ENCODE measurements at regions not wholly inside any gene's neighbourhood (a gene's known extent, or its start where the extent isn't known, plus 50 kb on each side); places are given as distances from the start of the nearest gene placed in this dataset.

DNA sequence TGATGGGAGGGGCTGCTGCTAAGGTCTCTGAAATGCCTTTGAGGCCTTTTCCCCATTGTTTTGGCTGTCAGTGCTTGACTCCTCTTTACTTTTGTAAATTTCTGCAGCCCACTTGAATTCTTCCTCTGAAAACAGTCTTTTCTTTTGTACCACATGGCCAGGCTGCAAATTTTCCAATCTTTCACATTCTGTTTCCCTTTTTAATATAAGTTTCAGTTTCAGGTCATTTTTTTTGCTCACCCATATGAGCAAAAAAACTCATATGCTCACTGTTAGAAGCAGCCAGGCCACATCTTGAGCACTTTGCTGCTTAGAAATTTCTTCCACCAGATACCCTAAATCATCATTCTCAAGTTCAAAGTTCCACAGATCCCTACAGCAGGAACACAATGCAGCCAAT lies 234.6 kb upstream of the ADRA1B start:
- TF ChIP-seq, protein P1, sequence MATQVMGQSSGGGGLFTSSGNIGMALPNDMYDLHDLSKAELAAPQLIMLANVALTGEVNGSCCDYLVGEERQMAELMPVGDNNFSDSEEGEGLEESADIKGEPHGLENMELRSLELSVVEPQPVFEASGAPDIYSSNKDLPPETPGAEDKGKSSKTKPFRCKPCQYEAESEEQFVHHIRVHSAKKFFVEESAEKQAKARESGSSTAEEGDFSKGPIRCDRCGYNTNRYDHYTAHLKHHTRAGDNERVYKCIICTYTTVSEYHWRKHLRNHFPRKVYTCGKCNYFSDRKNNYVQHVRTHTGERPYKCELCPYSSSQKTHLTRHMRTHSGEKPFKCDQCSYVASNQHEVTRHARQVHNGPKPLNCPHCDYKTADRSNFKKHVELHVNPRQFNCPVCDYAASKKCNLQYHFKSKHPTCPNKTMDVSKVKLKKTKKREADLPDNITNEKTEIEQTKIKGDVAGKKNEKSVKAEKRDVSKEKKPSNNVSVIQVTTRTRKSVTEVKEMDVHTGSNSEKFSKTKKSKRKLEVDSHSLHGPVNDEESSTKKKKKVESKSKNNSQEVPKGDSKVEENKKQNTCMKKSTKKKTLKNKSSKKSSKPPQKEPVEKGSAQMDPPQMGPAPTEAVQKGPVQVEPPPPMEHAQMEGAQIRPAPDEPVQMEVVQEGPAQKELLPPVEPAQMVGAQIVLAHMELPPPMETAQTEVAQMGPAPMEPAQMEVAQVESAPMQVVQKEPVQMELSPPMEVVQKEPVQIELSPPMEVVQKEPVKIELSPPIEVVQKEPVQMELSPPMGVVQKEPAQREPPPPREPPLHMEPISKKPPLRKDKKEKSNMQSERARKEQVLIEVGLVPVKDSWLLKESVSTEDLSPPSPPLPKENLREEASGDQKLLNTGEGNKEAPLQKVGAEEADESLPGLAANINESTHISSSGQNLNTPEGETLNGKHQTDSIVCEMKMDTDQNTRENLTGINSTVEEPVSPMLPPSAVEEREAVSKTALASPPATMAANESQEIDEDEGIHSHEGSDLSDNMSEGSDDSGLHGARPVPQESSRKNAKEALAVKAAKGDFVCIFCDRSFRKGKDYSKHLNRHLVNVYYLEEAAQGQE (IDR thresholded peaks at IDR 0.05; ENCODE audit: insufficient read depth in 1 of 2, low read depth in 2 of 2, low read length in 2 of 2), result no peak
- TF ChIP-seq SIN3A (IDR thresholded peaks at IDR 0.05; ENCODE audit: borderline replicate concordance, insufficient read depth, low read length) (no peak), POLR2AphosphoS5 (IDR thresholded peaks at IDR 0.05; ENCODE audit: low read depth, low read length) (no peak), FOXP2 (optimal IDR thresholded peaks at IDR 0.05; ENCODE audit: borderline replicate concordance, extremely low read depth, extremely low read length, insufficient read depth) (no peak), TAF1 (IDR thresholded peaks at IDR 0.05; ENCODE audit: borderline replicate concordance, insufficient read depth, low read length) (no peak)

DNA sequence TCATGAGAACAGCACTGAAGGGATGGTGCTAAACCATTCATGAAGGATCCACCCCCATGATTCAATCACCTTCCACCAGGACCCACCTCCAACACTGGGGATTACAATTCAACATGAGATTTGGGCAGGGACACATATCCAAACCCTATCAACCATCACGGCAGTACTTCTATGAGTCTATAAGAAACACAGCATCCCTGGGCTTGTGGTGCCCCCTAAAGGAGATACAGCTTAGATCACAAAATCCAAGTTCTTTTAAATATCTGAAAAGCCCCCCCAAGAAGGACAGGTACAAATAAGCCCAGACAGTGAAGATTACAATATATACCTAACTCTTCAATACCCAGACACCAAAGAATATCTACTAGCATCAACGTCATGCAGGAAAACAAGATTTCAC lies 233.7 kb upstream of the ADRA1B start:
- TF ChIP-seq SIN3A (IDR thresholded peaks at IDR 0.05; ENCODE audit: borderline replicate concordance, insufficient read depth, low read length) (no peak), POLR2AphosphoS5 (IDR thresholded peaks at IDR 0.05; ENCODE audit: low read depth, low read length) (no peak), TAF1 (IDR thresholded peaks at IDR 0.05; ENCODE audit: borderline replicate concordance, insufficient read depth, low read length) (no peak), FOXP2 (optimal IDR thresholded peaks at IDR 0.05; ENCODE audit: borderline replicate concordance, extremely low read depth, extremely low read length, insufficient read depth) (no peak)
- TF ChIP-seq, protein P1 (IDR thresholded peaks at IDR 0.05; ENCODE audit: insufficient read depth in 1 of 2, low read depth in 2 of 2, low read length in 2 of 2), result no peak

DNA sequence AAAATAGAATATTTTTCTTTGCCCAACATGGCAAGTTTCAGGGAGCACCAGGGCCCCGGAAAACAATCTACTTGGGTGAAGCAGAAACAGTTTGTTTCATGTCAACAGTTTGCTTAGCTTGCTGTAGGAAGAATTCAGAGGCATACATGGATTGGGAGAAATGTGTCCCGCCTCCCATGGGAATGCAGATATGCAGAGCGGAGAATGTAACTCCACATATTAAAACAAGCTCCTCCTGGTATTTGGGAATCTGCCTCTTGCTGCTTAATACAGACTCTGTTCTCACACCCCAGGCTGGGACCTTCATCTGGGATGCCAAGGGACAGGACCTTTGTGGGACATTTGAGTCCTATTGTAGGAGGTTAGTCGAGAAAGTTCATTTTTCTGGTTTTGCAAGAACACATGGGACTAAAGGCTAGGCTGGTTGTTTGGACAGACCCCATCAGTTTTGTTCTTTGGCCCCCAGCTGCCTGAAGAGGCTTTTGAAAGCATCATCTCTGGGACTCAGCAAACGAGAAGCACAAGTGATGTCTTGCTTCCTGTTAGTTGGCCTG lies 220.5 kb upstream of the ADRA1B start:
- no peak for TF ChIP-seq FOXP2 (optimal IDR thresholded peaks at IDR 0.05; ENCODE audit: borderline replicate concordance, extremely low read depth, extremely low read length, insufficient read depth)
- TF ChIP-seq, protein P1 (IDR thresholded peaks at IDR 0.05; ENCODE audit: insufficient read depth in 1 of 2, low read depth in 2 of 2, low read length in 2 of 2), result no peak
- TF ChIP-seq TAF1 (IDR thresholded peaks at IDR 0.05; ENCODE audit: borderline replicate concordance, insufficient read depth, low read length), result no peak
- TF ChIP-seq POLR2AphosphoS5 (IDR thresholded peaks at IDR 0.05; ENCODE audit: low read depth, low read length), result no peak
- no peak for TF ChIP-seq SIN3A (IDR thresholded peaks at IDR 0.05; ENCODE audit: borderline replicate concordance, insufficient read depth, low read length)

DNA sequence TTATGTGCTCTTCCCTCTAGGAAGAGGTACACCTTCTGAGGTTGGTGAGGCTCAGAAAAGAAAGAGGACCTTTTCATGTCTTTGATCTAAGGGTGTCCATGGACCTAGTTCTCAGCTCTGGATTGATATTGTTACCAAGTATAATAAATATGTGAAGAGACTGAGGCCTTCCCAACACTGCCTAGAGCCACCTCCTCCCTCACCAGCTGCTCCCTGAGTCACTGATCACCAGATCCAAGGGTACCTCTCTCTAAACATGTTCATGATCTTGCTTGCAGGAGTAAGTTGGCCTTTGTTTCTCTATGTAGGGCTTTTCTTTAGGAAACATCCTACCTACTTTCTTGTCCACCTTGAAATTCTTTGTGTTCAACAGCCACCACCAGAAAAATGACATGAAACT lies 218.8 kb upstream of the ADRA1B start:
- no peak for TF ChIP-seq POLR2AphosphoS5 (IDR thresholded peaks at IDR 0.05; ENCODE audit: low read depth, low read length)
- TF ChIP-seq, protein P1 (IDR thresholded peaks at IDR 0.05; ENCODE audit: insufficient read depth in 1 of 2, low read depth in 2 of 2, low read length in 2 of 2), result no peak
- no peak for TF ChIP-seq FOXP2 (optimal IDR thresholded peaks at IDR 0.05; ENCODE audit: borderline replicate concordance, extremely low read depth, extremely low read length, insufficient read depth)
- TF ChIP-seq SIN3A (IDR thresholded peaks at IDR 0.05; ENCODE audit: borderline replicate concordance, insufficient read depth, low read length), result no peak
- no peak for TF ChIP-seq TAF1 (IDR thresholded peaks at IDR 0.05; ENCODE audit: borderline replicate concordance, insufficient read depth, low read length)

DNA sequence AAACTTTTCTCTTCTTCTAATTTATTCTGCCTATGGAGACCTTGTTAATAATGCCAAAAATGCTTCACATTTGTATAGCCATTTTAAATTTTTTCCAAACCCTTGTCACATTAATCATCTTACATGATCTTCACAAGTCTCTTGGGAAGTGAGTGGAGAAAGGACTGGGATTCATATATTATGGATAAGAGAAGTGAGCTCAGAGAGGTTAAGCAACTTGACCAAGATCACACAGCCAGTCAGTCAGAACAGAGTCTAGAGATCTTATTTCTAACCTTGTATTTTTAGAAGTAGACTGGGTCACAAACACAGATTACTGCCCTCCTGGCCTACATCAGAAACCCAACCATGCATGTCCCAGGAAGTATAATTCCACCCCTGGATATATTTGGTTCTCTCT lies 218.0 kb upstream of the ADRA1B start:
- TF ChIP-seq TAF1 (IDR thresholded peaks at IDR 0.05; ENCODE audit: borderline replicate concordance, insufficient read depth, low read length) (no peak), FOXP2 (optimal IDR thresholded peaks at IDR 0.05; ENCODE audit: borderline replicate concordance, extremely low read depth, extremely low read length, insufficient read depth) (no peak), SIN3A (IDR thresholded peaks at IDR 0.05; ENCODE audit: borderline replicate concordance, insufficient read depth, low read length) (no peak), POLR2AphosphoS5 (IDR thresholded peaks at IDR 0.05; ENCODE audit: low read depth, low read length) (no peak)
- TF ChIP-seq, protein P1 (IDR thresholded peaks at IDR 0.05; ENCODE audit: insufficient read depth in 1 of 2, low read depth in 2 of 2, low read length in 2 of 2), result no peak
